ENCODE measurements at regions not wholly inside any gene's neighbourhood (a gene's known extent, or its start where the extent isn't known, plus 50 kb on each side); places are given as distances from the start of the nearest gene placed in this dataset.
"Not testable (repeated sequence)": the region's sequence is repeated elsewhere in the genome, so short reads cannot be mapped to it uniquely, and the experiment has no call there.

- no peak for DNase-seq
Measured at GRCh38 chr3:98644168-98644567, 50.8 kb upstream of the CPOX start.

DNA sequence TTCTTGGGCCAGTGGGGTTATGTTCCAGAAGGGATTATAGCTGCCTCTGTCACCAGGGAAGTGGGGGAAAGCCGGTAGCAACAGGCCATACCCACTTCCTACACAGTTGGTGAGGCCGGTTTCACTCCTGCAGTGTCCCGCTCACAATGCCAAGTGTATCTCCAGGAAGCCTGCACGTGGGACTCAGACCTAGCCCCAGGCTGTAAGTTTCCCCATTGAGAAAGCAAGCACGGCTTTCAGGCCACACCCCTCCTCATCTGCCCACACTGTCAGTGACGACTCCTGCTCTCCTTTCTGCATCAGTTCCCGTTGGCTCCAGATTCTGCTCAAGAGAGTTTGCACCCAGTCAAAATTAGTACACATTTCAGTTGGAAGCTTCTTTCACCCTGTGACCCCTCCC is 51.6 kb upstream of the CPOX start:
- DNase-seq: no peak

- DNase-seq: no peak
Measured at GRCh38 chr3:98646680-98647079, 53.3 kb upstream of the CPOX start.

DNA sequence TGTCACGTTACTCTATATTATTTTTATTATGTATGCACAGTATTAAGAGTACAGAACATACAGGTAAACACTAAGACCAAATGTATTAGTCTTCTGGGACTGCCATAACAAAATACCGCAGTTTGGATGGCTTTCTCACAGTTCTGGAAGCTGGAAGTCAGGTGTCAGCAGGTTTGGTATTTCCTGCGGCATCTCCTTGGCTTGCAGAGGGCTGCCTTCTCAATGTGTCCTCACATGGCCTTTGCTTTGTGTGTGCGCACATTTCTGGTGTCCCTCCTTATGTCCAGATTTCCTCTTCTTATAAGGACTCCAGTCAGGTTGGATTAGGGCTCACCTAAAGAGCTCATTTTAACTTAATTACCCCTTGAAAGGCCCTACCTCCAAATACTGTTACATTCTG is 53.8 kb upstream of the CPOX start:
- no peak for DNase-seq

DNA sequence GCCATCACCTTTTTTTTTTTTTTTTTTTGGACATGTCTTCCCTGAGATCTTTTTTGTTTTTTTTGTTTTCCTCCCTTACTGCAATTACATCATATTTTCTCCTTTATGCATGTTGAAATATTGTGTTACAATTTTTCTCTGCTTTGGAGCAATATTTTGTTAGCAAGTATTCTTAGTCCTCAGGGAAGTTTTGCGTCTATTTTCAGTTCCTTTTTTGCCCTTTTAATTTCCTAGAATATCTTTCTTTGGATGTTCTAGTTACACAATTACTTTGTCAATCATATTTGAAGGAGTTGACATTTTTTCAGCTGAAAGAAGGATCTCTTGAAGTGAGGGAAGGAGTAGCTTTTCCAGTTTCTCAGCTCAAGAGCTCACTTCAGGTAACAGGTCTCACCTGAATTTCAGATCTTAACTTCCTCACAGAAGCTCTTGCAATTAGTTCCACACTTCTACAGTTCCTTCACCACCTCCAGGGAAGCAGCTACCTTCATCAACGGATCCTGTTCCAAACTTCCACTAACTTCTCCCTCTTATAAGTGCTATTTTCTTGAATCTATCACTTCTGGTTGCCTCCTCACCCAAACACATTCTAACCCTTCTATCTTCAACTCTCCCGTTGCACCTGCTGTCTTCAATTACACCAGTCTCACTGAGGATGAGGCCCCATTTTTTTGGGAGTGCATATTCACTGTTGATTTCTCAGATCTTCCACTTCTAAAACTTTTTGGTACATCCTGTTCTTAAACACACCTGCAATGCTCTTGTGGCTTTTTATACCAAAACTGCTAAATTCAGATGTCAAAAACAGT is 57.8 kb upstream of the CPOX start:
- no peak for DNase-seq

GRCh38 chr3:98651780-98652077 is 58.3 kb upstream of the CPOX start:
- DNase-seq: no peak

DNA sequence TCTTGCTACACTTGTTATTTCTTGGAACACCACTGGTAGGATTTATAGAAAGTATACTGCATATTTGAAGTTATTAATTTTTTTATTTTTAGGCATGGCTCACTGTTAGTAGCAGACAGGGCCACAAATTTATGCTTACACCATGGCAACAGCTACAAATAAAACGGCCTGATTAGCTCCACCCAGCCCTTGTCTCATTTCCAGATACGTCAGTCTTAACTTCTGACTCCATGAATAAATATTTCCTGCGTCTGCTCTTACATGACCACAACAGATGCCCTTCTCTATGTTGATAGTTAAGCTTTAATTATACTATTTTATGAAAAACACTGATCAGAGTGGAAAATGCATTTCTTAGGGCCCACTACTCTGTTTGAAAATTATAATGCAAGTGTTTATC is 62.3 kb upstream of the CPOX start:
- peak; percentile 14 for DNase-seq

DNA sequence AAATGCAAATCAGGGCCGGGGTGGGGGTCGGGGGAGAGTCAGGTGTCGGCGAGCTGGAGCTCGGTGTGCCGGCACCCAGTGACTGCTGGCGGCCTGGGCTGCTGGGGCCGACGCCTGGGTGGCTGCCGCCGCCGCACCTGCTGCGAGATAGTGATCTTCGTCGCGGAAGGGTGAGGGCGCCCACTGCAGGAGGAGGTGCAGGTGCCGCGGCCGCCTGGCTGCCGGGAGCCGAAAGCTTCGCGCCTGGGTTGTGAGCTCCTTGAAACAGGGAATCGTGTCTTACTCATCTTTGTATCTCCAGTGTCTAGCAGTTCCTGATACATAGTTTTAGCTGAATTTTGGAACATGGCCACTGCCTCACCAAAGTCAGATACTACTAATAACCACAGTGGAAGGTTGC is 64.0 kb upstream of the CPOX start:
- no peak for DNase-seq

DNA sequence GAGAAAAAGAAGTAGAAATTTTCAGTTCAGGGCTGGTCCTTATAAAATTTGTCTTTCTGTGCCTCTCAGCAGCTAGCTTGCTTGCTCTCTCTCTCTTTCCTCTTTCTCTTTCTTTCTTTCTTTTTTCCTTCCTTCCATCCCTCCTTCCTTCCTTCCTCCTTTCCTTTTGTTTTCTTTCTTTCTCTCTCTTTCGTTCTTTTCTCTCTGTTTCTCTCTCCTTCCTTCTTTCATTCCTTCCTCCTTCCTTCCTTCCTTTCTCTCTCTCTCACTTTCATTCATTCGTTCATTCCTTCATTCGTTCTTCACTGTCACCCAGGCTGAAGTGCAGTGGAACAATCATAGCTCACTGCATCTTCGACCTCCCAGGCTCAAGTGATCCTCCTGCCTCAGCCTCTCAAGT is 69.3 kb upstream of the CPOX start:
- DNase-seq: no peak

GRCh38 chr3:98670020-98670419 is 76.6 kb upstream of the CPOX start:
- no peak for DNase-seq

DNA sequence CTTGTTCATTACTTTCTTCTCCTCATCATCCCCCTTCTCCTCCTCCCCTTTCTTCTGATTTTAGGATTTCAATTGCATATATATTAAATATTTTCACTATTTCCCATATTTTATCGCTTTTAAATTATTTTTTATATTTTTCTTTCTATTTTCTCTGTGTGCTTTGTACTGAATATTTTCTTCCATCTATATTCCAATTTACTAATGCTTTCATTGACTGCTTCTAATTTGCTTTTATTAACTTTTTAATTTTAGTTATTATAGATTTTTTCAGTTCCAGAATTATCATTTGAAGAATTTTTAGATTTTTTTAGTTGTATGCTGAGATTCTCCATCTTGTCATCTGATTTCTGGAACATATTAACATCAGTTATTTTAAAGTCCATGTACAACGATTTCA is 83.2 kb upstream of the ST3GAL6 start:
- no peak for DNase-seq

GRCh38 chr3:98680723-98681122 is 82.4 kb upstream of the ST3GAL6 start:
- peak; percentile 23 for DNase-seq

- DNase-seq: no peak
Measured at GRCh38 chr3:98681486-98681885, 81.7 kb upstream of the ST3GAL6 start.

DNA sequence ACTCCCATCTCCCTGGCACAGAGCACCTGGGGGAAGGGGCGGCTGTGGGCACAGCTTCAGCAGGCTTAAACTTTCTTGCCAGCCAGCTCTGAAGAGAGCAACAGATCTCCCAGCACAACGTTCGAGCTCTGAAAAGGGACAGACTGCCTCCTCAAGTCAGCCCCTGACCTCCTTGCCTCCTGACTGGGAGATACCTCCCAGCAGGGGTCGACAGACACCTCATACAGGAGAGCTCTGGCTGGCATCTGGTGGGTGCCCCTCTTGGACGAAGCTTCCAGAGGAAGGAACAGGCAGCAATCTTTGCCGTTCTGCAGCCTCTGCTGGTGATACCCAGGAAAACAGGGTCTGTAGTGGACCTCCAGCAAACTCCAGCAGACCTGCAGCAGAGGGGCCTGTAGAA is 80.7 kb upstream of the ST3GAL6 start:
- DNase-seq: not testable (repeated sequence)

- no peak for DNase-seq
Measured at GRCh38 chr3:98688363-98688762, 74.8 kb upstream of the ST3GAL6 start.

- DNase-seq: peak; percentile 32
Measured at GRCh38 chr3:98690876-98691275, 72.3 kb upstream of the ST3GAL6 start.

DNA sequence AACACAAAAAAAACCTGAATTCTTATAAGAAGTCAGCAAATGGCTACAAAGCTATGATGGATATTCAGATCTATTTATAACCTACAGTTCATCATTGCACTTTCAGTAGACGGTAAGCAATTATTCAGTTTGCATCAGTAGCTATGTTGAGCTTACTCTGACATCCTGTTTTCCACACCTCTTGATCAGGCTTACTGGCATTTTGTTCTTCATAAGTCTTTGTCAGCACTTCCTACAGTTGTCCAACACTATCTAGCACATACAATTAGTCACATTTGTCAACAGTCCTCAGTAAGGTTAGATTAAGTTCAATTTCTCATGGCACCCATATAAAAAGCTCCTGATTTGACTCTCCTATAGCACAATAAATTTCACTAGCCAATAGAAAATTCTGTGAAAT is 71.2 kb upstream of the ST3GAL6 start:
- DNase-seq: no peak

GRCh38 chr3:98692787-98693473 is 70.2 kb upstream of the ST3GAL6 start:
- DNase-seq: no peak

- peak; percentile 28 for DNase-seq
Measured at GRCh38 chr3:98695796-98696195, 67.3 kb upstream of the ST3GAL6 start.

DNA sequence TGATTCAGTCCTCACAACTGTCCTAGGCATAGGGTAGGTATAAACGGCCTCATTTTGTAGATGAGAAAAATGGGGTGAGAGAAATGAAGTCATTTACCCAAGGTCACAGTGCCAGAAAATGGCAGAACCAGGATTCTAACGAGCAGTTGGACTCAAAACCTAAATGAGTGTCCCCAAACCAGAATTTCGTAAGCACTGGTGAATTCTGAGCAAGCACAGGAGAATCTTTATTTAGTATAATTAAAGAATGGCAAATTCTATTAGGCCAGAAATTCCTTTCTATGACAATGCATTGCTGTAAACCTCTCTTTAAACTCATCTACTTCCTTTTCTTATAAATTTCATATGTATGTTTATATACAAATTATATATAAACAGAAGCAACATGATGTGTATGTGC is 66.8 kb upstream of the ST3GAL6 start:
- not testable (repeated sequence) for DNase-seq

- DNase-seq: no peak
Measured at GRCh38 chr3:98697225-98697624, 65.9 kb upstream of the ST3GAL6 start.

- DNase-seq: peak; percentile 31
Measured at GRCh38 chr3:98699132-98699531, 64.0 kb upstream of the ST3GAL6 start.

- DNase-seq: no peak
Measured at GRCh38 chr3:98701071-98701675, 62.0 kb upstream of the ST3GAL6 start.

GRCh38 chr3:98702166-98702565 is 61.0 kb upstream of the ST3GAL6 start:
- peak; percentile 36 for DNase-seq

Data from NCI-H226 (cell line).